CD4-positive, alpha-beta T cell (primary cell): ENCODE measurements at regions not wholly inside any gene's neighbourhood (a gene's known extent, or its start where the extent isn't known, plus 50 kb on each side); places are given as distances from the start of the nearest gene placed in this dataset.

Source experiments
- ATAC-seq: fragments of 200-7000 bp; cut with Tn5 transposase; one replicate; pipeline ENCODE4 v1.10.0; 2022; ENCODE audit warnings: mild to moderate bottlenecking; ENCODE audit not compliant: poor library complexity
- CTCF ChIA-PET: fragments of 350-600 bp; sonication (Branson Sonifier 250); formaldehyde crosslinking; loops from one replicate; lab custom pipeline; 2021; ENCODE audit warnings: antibody characterized with exemption, inconsistent platforms; lab: Charles Lee
- POLR2A ChIA-PET: fragments of 350-600 bp; sonication (Branson Sonifier 250); formaldehyde crosslinking; loops from one replicate; lab custom pipeline; 2021; ENCODE audit warnings: antibody characterized with exemption, inconsistent platforms; lab: Charles Lee
- DNase-seq, 14 experiments: peaks; one replicate each; pipeline ENCODE4 v3.0.0-alpha.2; 2013 to 2020; ENCODE audit warnings: mixed read lengths in 2 of 14
- H3K27ac ChIP-seq, 2 donors: one replicate each; pipeline versions ENCODE4 v1.5.1 to v1.7.0; 2013; ENCODE audit warnings: low read length in 2 of 2, low read depth in 1 of 2, mild to moderate bottlenecking in 1 of 2
- H3K27me3 ChIP-seq, 2 experiments: 1 replicate in 1 of 2; 2 replicates in 1 of 2; pipeline versions ENCODE4 v1.6.1 to v1.7.0; 2013; ENCODE audit warnings: low read length in 2 of 2, control low read depth in 1 of 2, mild to moderate bottlenecking in 1 of 2, moderate library complexity in 1 of 2; ENCODE audit not compliant: insufficient read depth in 2 of 2, control insufficient read depth in 1 of 2
- H3K36me3 ChIP-seq: one replicate; pipeline ENCODE4 v1.6.1; 2013; ENCODE audit warnings: low read length, control low read depth; ENCODE audit not compliant: insufficient read depth
- H3K4me1 ChIP-seq: one replicate; pipeline ENCODE4 v1.6.1; 2013; ENCODE audit warnings: low read length, control low read depth; ENCODE audit not compliant: insufficient read depth
- H3K4me3 ChIP-seq: one replicate; pipeline ENCODE4 v1.5.1; 2013; ENCODE audit warnings: mild to moderate bottlenecking, low read length, moderate library complexity
- H3K9me3 ChIP-seq, 2 experiments: 1 replicate in 1 of 2; 2 replicates in 1 of 2; pipeline versions ENCODE4 v1.6.1 to v1.7.0; 2013; ENCODE audit warnings: low read length in 2 of 2, mild to moderate bottlenecking in 2 of 2, control low read depth in 1 of 2, moderate library complexity in 1 of 2; ENCODE audit not compliant: control insufficient read depth in 1 of 2, insufficient read depth in 1 of 2
- H3K27ac Mint-ChIP-seq: one replicate; pipeline ENCODE4 v1.8.0; 2020; ENCODE audit warnings: mixed read lengths
- H3K27me3 Mint-ChIP-seq: one replicate; pipeline ENCODE4 v1.8.0; 2021; ENCODE audit warnings: mixed read lengths
- H3K36me3 Mint-ChIP-seq: one replicate; pipeline ENCODE4 v1.8.0; 2021; ENCODE audit warnings: low read depth, mixed read lengths
- H3K4me1 Mint-ChIP-seq: one replicate; pipeline ENCODE4 v1.8.0; 2021; ENCODE audit warnings: low read depth, mixed read lengths
- H3K4me3 Mint-ChIP-seq: one replicate; pipeline ENCODE4 v1.8.0; 2020; ENCODE audit warnings: mild to moderate bottlenecking, mixed read lengths
- H3K9me3 Mint-ChIP-seq: one replicate; pipeline ENCODE4 v1.8.0; 2020; ENCODE audit warnings: mixed read lengths
- CTCF ChIP-seq: fragments of 200-600 bp; IDR thresholded peaks from one replicate; pipeline ENCODE4 v1.8.0; 2022; ENCODE audit warnings: antibody characterized with exemption, mild to moderate bottlenecking
- intact Hi-C, 2 experiments: fragments of 100-400 bp; cut with DNase I in 1 of 2; cut with micrococcal nuclease in 1 of 2; formaldehyde crosslinking; loops; one replicate each; pipeline versions ENCODE4 v1.15.1 to v1.9.0; 2023 to 2025; cut with DNase I, micrococcal nuclease

- H3K27ac ChIP-seq = no peak overlapping the region
- DNase-seq (no peak), ATAC-seq (no peak)
- no peak overlapping the region for H3K4me3 Mint-ChIP-seq
- H3K4me3 ChIP-seq = no peak overlapping the region
- H3K4me1 Mint-ChIP-seq = no peaks in the 10 kb centered on the region
- H3K9me3 Mint-ChIP-seq = no peaks in the 10 kb centered on the region
- ChIA-PET POLR2A (no interaction called here), CTCF (no interaction called here)
- TF ChIP-seq CTCF = no peak
- no peaks in the 10 kb centered on the region for H3K27me3 ChIP-seq
- H3K9me3 ChIP-seq = peaks cover 0 to 3% of the 10 kb centered on the region in 2 experiments
- H3K27me3 Mint-ChIP-seq = peaks cover 11% of the 10 kb centered on the region
- no peak overlapping the region for H3K27ac Mint-ChIP-seq
- no peaks in the 10 kb centered on the region for H3K36me3 ChIP-seq
- intact Hi-C loops = no loop called here
- H3K4me1 ChIP-seq = no peaks in the 10 kb centered on the region
- no peaks in the 10 kb centered on the region for H3K36me3 Mint-ChIP-seq
Observed at GRCh38 chr10:44685747-44686146, 225.4 kb upstream of the TMEM72 start.

- TF ChIP-seq CTCF = no peak
- no peaks in the 10 kb centered on the region for H3K4me1 Mint-ChIP-seq
- Histone ChIP-seq H3K36me3 (no peaks in the 10 kb centered on the region), H3K27ac (no peak overlapping the region), H3K4me1 (no peaks in the 10 kb centered on the region), H3K27me3 (no peaks in the 10 kb centered on the region), H3K4me3 (no peak overlapping the region), H3K9me3 (no peaks in the 10 kb centered on the region)
- ATAC-seq = no peak
- H3K9me3 Mint-ChIP-seq = peaks cover 2% of the 10 kb centered on the region
- H3K4me3 Mint-ChIP-seq = no peak overlapping the region
- no peak for DNase-seq
- intact Hi-C loops = no loop called here
- CTCF ChIA-PET = no interaction called here
- no peaks in the 10 kb centered on the region for H3K36me3 Mint-ChIP-seq
- H3K27me3 Mint-ChIP-seq = peaks cover 11% of the 10 kb centered on the region
- H3K27ac Mint-ChIP-seq = no peak overlapping the region
- POLR2A ChIA-PET = no interaction called here
Observed at GRCh38 chr10:44689368-44689767, 221.8 kb upstream of the TMEM72 start.

GRCh38 chr10:44696496-44696895 lies 214.6 kb upstream of the TMEM72 start:
- ATAC-seq (no peak), DNase-seq (no peak)
- CTCF ChIA-PET = no interaction called here
- H3K36me3 ChIP-seq = no peaks in the 10 kb centered on the region
- H3K27me3 ChIP-seq = no peaks in the 10 kb centered on the region
- Mint-ChIP-seq H3K4me3 (no peak overlapping the region), H3K4me1 (no peaks in the 10 kb centered on the region), H3K27me3 (no peaks in the 10 kb centered on the region), H3K27ac (no peak overlapping the region), H3K36me3 (no peaks in the 10 kb centered on the region), H3K9me3 (peaks cover 2% of the 10 kb centered on the region)
- no peaks in the 10 kb centered on the region for H3K4me1 ChIP-seq
- no peak for TF ChIP-seq CTCF
- intact Hi-C loops = no loop called here
- H3K9me3 ChIP-seq = no peaks in the 10 kb centered on the region
- no peak overlapping the region for H3K4me3 ChIP-seq
- POLR2A ChIA-PET = no interaction called here
- H3K27ac ChIP-seq = no peak overlapping the region
